Activated effector memory CD4-positive, alpha-beta T cell treated with Interleukin-2 at 50 U/mL for 16 hours (primary cell): ENCODE measurements at regions not wholly inside any gene's neighbourhood (a gene's known extent, or its start where the extent isn't known, plus 50 kb on each side); places are given as distances from the start of the nearest gene placed in this dataset.

ENCODE experiments used
- DNase-seq: peaks from one replicate; pipeline ENCODE4 v3.0.0-alpha.2; 2020

GRCh38 chr6:44500074-44500473, 112.6 kb downstream of the CDC5L start:
- DNase-seq, result no peak

- no peak for DNase-seq
These were observed 116.0 kb downstream of the CDC5L start for GRCh38 chr6:44503471-44503870.

GRCh38 chr6:44504301-44504791, 116.8 kb downstream of the CDC5L start:
- no peak for DNase-seq

- no peak for DNase-seq
These were observed 118.2 kb downstream of the CDC5L start for GRCh38 chr6:44505751-44506150.

- DNase-seq, result no peak
These were observed 119.5 kb downstream of the CDC5L start for GRCh38 chr6:44507014-44507413.

GRCh38 chr6:44508646-44509045, 121.1 kb downstream of the CDC5L start:
- no peak for DNase-seq

- no peak for DNase-seq
These were observed 123.6 kb downstream of the CDC5L start for GRCh38 chr6:44511126-44511525.

- DNase-seq, result no peak
These were observed 125.6 kb downstream of the CDC5L start for GRCh38 chr6:44512868-44513741.

- DNase-seq, result no peak
These were observed 126.6 kb downstream of the CDC5L start for GRCh38 chr6:44514085-44514484.

- DNase-seq, result no peak
These were observed 127.2 kb downstream of the CDC5L start for GRCh38 chr6:44514576-44515193.

GRCh38 chr6:44522871-44523270, 135.4 kb downstream of the CDC5L start:
- no peak for DNase-seq

GRCh38 chr6:44524476-44525227, 137.1 kb downstream of the CDC5L start:
- DNase-seq, result no peak

GRCh38 chr6:44525761-44526351, 138.3 kb downstream of the CDC5L start:
- no peak for DNase-seq

GRCh38 chr6:44527181-44527580, 139.7 kb downstream of the CDC5L start:
- DNase-seq, result no peak

GRCh38 chr6:44527583-44528369, 140.3 kb downstream of the CDC5L start:
- DNase-seq, result no peak

- DNase-seq, result no peak
These were observed 140.8 kb downstream of the CDC5L start for GRCh38 chr6:44528370-44528644.

- no peak for DNase-seq
These were observed 141.2 kb downstream of the CDC5L start for GRCh38 chr6:44528716-44529115.

- DNase-seq, result no peak
These were observed 141.8 kb downstream of the CDC5L start for GRCh38 chr6:44529146-44529905.

- DNase-seq, result no peak
These were observed 142.9 kb downstream of the CDC5L start for GRCh38 chr6:44530209-44530909.

- no peak for DNase-seq
These were observed 143.4 kb downstream of the CDC5L start for GRCh38 chr6:44530910-44531234.

GRCh38 chr6:44531442-44532015, 144.0 kb downstream of the CDC5L start:
- DNase-seq, result no peak
